ENCODE measurements at regions not wholly inside any gene's neighbourhood (a gene's known extent, or its start where the extent isn't known, plus 50 kb on each side); places are given as distances from the start of the nearest gene placed in this dataset.

DNA sequence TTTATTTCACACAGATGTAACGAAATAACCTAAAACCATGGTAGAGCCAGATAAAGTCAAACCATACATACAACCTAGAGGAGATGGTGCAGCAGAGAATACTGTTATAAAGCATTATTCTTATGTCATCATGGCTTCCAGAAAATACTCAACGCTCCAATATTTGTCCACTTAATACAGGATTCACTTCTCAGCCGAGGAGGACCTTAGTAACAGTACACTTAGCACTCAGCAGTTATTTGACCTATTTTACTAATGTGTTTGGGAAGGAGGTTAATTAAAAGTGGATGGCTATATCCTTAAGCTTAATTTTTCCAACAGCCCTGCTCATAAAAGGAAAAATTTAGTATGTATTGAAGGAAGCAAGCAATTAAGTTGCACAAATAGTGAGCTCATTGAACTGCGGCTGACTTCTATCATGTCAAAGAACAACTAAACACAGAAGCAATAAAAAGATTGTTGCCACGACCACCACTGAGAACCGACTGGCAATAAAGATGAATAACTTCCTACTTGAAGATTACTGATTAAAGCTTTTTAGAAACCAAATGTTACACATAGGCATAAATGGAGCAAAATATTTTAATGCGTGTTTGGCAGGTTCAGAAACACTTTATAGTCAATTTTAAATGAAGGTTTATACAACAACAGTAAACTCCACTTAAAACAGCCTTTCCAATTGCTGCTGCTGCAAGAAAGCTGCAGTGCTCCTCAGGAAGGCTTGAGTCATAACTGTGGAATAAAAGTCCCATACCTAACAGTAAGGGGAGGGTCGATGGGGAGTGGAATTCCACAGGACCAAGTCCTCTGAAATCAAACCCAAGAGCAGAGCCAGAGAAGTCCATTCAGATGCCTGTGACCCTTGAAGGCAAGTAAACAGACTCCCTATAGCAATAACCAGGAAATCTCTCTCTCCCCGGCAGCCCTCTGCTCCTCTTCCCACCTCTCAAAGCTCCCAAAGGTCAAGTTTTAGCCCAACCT lies 218.9 kb upstream of the CDKN3 start:
- DNase-seq, result no peak

DNA sequence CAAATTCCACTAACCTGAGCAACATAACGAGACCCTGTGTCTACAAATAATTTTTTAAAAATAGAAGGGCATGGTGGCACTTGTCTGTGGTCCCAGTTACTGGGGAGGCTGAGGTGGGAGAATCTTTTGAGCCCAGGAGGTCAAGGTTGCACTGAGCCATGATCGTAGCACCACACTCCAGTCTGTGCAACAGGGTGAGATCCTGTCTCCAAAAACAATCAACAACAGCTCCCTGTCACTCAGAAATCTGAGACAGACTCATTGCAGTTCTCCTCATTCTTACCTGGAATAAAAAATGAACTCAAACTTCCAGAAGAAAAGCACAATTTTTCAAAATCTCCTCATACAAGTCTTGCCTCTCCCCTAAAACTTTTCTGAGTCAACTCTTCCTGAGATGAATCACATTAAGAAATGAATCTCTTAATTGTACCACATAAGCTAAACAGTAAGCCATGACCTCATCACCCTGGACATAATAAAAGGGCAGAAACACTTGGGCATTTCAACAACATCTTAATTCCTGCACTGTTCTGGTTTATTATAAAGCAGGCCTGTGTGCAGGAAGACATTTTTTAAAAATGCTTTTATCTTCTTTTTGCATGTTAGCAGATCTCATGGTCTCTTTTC lies 214.3 kb upstream of the CDKN3 start:
- no peak for DNase-seq

DNA sequence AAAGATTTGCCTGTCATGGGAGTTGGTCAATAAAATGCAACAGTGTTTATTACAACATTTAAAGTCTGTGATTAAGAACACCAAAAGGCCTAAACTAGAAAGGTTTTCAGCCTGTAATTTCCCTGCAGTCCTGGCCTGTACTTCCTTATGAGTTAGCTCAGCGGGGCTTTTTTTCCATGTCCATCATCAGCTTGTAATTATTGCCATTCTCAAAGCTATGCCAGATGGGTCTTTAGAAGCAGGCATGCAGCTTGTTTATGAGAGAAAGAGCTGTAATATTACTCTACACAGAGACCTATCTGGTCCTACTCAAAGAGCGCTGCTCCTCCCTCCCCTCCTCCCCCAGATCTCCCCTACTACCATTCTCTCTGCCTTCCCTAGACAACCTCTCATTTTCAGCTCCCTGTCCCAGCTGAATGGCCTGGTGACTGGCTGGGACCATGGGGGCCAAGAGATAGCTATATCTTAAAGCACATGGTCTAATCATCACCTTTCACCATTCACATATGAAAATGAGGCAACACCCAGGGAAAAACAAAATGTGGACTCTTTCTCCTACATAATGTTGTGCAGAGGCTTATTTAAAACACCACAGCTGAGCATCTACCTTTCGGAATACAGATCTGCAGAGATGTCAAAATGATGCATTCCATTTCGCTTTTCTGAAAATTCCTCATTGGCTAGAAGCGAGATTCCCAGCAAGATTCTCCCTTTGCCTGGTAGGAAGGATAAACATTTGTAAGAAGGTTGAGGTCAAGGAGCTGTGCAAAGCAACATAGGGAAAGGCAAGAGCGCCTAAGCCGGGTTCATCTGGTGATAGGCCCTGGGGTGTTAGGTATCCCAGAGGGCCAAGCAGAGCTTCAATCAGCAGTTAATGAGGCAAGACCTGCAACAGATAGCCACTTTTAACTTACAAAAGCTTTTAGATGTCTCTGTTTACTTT lies 209.7 kb upstream of the CDKN3 start:
- no peak for DNase-seq

DNA sequence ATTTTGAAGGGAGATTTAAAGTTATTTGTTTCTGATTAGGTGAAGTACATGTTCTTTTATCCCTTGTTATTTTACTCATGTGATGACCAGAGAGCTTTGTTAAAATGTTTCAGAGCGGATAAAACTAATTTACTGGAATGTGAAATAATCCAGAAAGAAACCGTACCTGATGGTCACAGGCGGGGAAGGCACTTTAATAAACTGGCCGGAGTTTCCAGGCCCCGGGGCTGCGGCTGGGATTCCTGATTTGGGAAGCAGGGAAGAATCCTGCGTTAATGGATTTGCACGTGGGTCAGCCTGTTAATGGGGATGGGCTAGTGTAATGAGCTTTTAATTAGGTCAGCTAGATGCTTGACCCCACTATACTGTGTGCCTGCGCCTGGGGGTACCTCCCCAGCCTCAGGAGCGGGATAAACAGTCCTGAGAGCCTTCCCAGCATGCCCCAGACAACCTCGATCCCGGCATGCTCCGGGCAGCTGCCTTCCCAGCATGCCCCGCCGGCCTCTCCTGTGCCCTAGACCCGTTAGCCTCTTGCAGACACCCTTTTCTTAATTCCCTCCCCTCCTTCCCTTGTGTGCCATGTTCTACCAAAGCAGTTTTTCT lies 208.6 kb upstream of the CDKN3 start:
- DNase-seq, result no peak

DNA sequence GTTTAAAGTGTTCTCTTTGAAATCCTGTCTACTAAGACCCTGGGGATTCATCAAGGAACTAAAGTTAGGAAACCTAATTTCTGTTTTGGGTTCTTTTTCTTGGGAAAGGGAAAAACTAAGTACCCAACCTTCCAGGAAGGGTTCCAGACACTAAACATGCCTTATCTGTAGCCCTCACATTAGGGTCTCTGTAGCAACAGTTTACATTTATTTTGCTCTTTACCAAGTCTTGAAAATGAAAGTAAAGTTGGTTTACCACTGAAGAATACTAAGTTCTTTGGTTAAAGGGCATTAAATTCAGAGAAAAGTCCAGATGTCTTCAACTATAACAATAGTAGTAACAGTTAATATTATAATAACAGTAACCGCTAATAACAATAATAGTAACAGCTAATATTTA lies 207.5 kb upstream of the CDKN3 start:
- no peak for DNase-seq

DNA sequence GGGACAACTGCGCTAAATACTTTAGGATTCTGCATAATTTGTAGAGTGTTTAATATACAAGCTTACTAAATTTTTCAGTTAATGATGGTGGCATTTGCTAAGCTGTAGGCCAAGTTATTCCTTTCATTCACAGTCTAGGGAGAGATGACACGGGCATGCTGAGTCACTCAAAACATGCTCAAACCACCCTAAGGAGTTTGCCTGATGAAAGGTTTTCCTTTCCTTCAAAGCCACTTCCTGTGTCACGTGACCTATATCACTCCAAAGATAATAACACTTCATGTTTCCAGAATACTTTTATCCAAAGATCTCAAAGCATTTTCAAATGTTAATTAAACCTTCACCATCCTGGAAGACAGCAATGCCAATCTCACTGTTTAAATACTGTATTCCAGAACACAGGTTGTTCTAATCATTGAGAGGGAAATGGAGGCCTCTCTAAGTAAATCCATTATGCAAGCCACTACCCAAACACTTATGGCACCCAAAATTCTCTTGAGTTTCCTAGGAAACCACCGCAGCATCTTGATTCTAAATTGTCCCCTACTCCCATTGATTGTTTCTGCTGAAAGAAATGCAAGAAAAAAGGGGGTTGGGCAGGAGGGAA lies 207.0 kb upstream of the CDKN3 start:
- no peak for DNase-seq

DNA sequence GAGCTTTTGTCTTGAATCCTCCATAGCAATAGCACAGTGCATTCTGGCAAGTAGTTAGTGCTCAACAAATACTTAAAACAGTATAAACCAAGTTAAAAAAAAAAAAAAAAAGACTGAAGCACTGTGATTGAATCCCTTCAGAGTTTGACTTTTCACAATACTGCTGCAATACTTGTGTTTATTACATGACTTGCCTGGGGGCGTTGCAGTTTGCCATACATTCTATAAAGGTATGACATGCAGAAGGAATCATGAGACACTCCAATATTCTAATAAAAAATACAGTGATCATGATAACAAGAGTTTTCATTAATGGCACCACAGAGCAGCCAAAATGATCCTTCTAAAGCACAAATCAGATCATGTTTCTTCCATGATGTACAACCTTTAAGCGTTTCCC lies 205.0 kb upstream of the CDKN3 start:
- DNase-seq, result no peak

DNA sequence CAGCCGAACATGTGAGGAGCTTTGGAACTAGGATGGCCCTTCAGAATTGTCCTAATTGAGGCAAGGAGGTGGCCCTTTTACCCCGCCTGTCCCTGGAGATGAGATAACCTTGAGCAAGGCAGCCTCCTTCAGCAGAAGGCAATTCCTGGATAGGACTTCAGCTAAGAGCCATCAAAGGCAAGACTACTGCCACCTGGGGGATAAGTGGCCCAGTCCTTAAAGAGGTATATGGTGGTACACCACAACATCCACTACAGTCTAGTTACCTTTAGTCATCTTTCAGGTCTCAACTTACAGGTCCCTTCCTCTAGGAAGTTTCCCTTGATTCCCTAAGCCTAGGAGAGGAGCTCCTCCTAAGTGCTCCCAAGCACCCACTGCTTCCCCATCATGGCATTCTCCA lies 204.2 kb upstream of the CDKN3 start:
- no peak for DNase-seq

DNA sequence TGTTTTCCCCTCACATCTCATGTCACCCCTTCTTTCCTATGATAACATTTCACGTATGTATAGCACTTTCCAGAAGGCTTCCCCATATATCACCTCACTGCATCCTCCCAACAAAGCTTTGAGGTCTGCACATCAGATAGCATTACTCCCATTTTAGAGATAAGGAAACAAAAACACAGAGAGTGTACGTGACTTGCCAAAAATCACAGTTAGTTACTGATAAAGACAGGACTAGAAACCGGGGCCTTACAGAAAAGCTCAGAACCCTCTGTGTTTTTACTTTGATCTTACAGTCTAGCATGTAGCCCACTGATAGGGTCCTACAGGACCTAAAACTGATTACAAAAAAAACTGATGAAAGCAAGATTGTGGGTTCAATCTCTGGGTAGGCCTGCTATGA lies 202.9 kb upstream of the CDKN3 start:
- DNase-seq, result no peak

DNA sequence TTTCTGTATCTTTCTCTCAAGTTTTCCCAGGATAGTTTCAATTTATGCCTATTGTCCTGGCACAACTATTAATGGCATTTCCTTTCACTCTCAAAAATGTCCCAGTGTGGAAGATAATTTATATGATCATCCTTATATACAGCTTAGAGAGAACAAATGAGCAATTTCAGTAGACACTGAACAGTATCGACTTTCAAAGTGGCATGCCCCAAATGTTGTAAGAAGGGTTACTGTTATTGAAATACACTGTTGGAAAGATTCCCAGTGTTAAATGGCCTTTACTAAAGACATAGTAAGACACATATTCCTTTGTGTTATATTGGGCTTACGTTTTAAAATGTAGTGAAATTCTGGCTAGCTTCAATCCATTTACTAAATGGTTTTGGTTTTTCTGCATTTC lies 202.3 kb upstream of the CDKN3 start:
- no peak for DNase-seq

DNA sequence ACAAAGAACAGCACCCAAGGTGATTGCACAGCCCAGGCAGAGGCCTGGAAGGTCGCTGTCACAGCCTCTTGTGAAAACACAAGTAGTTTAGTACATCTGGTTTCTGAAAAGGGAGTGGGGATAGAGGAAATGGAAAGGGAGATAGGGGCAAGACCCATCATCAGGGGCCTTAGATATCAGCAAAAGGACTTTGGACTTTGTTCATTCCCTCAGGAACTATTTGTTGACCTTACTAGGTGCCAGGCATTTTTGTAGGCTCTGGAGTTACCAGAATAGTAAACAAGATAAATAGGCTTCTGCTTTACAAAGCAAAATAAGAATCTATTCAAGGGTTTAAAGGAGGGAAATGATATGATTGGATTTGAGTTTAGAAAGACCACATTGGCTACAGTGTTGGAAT lies 199.4 kb upstream of the CDKN3 start:
- DNase-seq, result no peak

DNA sequence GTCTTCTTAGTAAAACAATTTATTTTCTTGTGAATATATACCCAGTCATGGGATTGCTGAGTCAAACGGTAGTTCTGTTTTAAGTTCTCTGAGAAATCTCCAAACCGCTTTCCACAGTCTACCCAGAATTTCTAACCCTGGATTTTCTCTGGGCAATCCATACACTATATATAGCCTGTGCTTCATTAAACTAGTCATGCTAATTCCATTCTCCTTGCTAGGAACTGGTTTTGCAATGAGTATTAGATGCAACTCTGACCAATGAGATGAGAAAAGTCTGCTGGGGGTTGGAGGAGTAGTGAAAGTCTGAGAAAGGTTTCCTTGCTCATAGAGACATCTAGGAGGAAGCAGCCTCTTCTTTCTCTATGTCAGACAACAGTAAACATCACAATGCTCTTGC lies 196.1 kb upstream of the CDKN3 start:
- no peak for DNase-seq

DNA sequence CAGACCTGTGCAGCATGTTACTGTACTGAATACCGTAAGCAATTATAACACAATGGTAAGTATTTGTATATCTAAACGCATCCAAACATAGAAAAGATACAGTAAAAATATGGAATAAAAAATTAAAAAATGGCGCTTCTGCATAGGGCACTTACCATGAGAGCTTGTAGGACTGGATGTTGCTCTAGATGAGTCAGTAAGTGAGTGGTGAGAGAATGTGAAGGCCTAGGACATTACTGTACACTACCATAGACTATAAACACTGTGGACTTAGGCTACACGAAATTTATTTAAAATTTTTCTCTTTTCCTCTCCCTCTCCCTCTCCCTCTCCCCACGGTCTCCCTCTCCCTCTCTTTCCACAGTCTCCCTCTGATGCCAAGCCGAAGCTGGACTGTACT lies 194.5 kb upstream of the CDKN3 start:
- no peak for DNase-seq

DNA sequence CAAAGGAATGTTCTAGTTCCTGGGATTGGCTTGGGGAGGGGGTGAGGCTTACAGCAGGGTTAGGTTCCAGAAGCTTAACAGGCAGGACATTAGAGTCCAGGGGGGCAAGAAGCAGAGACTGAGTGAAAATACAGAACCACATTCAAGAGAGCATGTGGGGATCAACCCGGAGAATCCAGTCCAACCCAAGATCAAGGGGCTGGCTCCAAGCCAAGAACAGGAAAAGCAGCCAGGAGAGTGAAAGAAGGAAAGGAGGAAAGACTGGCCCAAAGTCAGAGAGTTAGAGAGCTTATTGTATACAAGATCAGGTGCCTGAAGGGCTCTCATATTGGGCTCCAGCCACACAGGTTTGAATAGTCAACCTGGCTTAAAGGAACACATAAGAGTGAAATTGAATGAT lies 190.3 kb upstream of the CDKN3 start:
- DNase-seq, result no peak

DNA sequence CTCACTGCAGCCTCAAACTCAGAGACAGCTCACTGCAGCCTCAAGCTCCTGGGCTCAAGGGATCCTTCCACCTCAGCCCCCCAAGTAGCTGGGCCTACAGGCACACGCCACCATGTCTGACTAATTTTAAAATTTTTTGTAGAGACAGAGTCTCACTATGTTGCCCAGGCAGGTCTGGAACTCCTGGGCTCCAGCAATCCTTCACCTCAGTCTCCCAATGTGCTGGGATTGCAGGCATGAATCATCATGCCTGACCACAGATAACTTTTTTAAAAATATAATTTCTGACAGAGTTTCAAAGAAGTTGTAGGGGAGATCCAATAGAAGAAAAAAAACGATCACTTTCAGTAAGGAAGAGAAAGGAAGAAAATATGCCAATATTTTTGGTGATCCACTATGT lies 189.7 kb upstream of the CDKN3 start:
- no peak for DNase-seq

DNA sequence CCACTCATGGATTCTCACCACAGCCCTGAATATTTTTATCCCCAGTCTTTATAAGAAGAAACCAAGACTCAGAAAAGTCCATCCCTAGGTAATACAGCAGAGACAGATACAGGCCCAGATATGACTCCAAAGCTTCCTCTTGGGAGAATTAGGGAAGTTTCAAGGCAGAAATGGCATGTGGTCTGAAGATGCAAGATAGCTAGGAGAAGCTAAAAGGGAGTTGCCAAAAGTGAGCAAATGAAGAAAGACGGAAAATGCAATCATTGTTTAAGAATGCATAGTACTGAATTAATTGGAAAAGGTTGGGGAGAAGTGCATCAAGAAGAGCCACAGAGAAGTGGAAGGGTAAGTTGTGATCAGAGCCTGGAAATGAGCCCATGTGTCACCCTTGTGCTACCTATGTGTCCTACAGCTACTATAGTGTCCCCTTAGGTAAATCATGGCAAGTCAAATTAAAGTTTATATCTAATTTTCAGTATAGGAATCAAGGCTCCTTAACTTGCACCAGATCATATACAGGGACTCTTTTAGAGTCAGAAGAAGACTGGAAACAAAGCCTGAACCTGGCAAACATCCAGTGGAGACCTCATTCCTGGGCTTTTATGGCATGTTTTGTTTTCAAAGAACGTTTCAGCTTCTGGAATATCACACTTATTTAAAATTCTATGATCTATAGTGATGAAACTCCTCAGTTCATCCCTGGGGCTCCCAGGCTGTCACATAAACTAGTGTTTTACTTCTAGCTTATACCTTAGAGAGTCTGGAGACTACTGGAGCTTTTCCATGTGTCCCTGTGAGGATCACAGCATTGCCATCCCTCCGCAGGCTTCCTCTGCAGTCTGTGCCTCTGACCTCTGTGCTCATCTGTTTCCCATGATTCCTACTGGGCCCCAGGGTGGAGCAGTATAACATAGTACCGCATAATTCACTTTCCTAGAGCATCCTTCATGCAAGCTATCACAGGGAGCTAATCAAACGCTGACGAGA lies 189.0 kb upstream of the CDKN3 start:
- DNase-seq, result no peak

DNA sequence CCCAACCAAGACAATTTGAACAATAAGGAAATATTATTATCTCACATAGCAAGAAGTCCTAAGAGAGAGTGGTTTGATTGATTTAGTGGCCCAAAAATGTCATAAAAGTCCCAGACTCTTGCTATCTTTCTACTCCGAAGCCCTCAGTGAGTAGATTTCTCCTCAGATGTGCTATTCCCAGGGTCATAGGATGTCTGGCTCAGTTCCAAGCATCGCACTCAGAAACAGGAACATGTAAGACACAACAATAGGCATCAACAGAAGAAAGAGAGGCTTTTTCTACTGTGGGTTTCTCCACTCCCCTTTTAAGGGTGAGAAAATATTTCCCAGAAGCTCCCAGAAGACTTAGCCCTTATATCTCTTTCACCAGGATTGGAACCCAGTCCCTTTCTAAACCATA lies 188.1 kb upstream of the CDKN3 start:
- DNase-seq, result no peak

DNA sequence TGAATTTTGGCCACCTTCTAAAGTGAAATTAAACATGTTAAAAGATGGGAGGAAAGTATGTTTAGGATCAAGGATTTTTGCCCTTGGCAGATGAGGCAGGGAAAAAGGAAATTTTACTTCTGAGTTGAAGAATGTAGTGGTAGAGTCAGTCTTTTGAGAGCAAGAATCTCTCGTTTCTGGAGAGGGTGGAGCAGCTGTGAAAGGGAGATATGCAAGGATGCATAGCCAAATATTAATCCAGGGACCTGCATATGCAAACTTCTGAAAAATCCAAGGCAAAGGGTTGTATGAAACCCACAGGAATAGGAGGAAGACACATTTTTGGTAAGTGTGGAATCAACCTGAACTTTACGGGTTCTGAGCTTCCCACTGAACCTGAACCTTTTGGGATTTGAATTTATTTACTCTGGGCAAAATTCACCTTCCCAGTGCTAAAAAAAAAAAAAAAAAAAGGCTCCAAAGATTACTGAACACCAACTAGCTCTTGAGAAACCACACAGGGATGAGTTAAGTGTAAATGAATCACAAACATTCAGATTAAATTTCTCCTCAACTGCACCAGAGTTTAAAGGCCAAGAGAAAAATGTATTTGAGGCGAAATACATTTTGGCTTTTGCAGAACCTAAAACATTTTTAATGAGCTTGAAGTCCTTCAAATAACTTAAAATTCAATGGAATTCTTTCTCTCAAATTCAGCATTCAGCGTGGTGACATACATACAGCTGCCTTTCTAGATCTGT lies 187.1 kb upstream of the CDKN3 start:
- DNase-seq, result no peak

DNA sequence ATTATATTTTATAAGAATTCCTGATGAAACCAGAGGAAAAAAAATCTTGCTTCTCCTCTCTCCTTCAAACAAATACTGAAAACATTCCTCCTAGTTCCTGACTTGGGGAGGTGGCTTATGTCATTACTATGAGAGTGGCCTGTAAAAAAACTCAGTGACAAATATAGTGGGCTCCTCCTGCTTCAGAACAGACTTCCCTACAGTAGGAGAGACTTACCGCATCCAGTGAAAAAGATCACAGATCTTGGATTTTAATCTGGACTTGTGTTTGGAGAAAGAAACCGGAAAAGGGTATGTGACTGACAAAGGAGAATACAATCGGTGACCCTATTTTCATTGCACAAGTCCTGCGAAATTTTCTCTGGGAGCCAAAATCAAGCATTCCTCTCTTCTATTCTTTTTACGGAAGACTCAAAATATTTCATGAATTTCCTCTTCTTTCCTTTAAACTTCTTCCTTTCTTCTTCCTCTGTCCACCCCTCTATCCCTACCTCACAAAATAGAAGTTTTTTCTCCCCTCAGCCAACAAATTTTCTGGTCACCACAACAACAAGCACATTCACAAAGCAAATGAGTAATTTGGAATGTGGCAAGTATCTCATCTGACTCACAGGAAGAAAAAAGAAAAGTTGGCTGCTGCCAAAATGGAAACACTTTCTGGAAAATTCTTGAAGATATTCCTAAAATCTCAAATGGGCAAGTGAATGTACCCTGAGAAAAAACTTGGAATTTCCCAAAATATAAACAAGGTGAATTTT lies 185.1 kb upstream of the CDKN3 start:
- no peak for DNase-seq

DNA sequence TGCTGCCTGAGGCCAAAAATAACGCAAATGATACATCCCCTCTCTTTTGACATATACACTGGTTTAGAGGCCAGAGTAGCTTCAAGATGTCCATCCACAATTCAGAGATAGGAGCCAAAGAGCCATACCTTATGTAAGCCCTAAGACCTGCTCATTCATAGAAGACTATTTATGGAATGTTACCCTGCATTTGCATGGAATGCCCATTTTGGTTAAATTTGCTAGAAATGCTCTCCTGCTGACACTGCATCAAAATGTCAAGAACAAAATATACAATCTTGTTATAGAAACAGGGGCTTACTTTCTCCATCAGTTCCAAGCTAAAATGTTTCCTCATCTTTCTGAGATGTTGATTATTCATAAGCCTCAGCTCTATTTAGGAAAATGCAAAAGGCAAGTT lies 183.3 kb upstream of the CDKN3 start:
- DNase-seq, result no peak

Measured in NCI-H2171 (cell line).